ENCODE measurements at regions not wholly inside any gene's neighbourhood (a gene's known extent, or its start where the extent isn't known, plus 50 kb on each side); places are given as distances from the start of the nearest gene placed in this dataset.

DNA sequence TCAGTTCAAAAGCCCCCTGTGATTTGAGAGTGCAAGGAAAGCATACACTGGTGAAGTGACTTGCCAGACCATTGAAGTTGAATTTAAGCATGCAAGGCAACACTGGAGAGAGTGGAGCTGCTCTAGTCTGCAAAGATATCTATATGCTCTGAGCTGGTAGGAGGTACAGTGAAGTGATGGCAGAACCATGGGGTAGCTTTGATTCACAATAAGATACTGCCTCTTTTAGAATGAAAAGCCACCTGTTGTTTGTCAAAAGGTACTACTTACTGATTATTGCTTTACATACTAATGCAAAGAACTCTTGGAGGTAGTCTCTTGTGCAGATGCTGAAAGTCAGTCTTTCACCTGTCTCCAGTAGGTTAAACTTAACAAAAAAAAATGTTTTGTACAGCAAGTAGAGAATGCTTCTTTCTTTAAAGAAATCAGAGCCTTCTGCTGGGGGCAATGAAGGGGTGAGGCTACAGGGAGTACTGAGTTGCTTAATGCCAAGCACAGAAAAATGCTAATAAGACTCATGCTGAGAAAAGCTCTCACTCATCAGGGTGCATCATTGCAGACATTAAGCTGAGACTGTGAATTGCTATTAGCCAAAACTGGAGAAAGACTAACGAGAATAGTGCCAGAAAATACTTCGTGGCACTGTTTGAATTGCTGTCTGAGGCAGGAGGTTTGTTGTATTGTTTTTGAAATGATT lies 1150.5 kb upstream of the TMPRSS15 start:
- Mint-ChIP-seq H3K9me3 (peaks cover 11% of the 10 kb centered on the region), H3K4me1 (peaks cover 33% of the 10 kb centered on the region), H3K4me3 (no peak overlapping the region), H3K27ac (no peak overlapping the region), H3K36me3 (ENCODE audit: low read depth) (peaks cover 4% of the 10 kb centered on the region), H3K27me3 (ENCODE audit: insufficient read depth) (no peaks in the 10 kb centered on the region)
- H3K4me1 ChIP-seq (ENCODE audit: control insufficient read depth, insufficient read depth, low read length), result peaks cover 11% of the 10 kb centered on the region
- peak overlapping the region; percentile 72 for H3K27ac ChIP-seq (ENCODE audit: low read depth, low read length)
- DNase-seq, result peak; percentile 67
- peak overlapping the region; percentile 64 for H3K4me3 ChIP-seq (ENCODE audit: low read length)
- TF ChIP-seq, protein P1, sequence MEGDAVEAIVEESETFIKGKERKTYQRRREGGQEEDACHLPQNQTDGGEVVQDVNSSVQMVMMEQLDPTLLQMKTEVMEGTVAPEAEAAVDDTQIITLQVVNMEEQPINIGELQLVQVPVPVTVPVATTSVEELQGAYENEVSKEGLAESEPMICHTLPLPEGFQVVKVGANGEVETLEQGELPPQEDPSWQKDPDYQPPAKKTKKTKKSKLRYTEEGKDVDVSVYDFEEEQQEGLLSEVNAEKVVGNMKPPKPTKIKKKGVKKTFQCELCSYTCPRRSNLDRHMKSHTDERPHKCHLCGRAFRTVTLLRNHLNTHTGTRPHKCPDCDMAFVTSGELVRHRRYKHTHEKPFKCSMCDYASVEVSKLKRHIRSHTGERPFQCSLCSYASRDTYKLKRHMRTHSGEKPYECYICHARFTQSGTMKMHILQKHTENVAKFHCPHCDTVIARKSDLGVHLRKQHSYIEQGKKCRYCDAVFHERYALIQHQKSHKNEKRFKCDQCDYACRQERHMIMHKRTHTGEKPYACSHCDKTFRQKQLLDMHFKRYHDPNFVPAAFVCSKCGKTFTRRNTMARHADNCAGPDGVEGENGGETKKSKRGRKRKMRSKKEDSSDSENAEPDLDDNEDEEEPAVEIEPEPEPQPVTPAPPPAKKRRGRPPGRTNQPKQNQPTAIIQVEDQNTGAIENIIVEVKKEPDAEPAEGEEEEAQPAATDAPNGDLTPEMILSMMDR (conservative IDR thresholded peaks at IDR 0.05), result no peak
- no peaks in the 10 kb centered on the region for H3K27me3 ChIP-seq (ENCODE audit: control insufficient read depth, insufficient read depth, low read length, poor library complexity, severe bottlenecking)
- H3K9ac ChIP-seq (ENCODE audit: extremely low read depth, low read length, poor library complexity, severe bottlenecking), result no peak overlapping the region
- H3K9me3 ChIP-seq (ENCODE audit: control insufficient read depth, low read length), result peaks cover 17% of the 10 kb centered on the region
- no peaks in the 10 kb centered on the region for H3K36me3 ChIP-seq (ENCODE audit: control insufficient read depth, insufficient read depth, low read length)
- WGBS, 2 experiments (ENCODE audit: insufficient coverage in 1 of 2, insufficient read length in 1 of 2), result 6% methylated on average over 2 of the region's 2 CpGs; no CpG with 5 or more reads in 1 of the 2 experiments

DNA sequence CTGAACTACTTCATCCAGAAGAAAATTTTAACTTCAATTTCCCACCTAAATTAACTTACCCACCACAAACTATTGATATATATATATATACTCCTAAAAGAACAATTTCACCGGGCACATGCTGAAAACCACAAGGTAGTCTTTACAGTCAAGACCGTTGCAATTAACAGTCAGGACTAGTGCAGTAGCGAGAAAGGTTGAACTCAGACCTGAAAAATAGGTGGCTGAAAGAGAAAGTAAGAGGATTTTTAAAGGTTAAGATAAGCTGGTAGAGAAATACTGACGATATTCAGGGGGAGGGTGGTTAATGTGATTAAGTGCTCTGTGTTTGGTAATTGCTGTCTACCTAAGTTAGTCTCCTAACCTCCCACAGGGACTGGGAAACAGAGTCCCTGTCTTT lies 1153.5 kb upstream of the TMPRSS15 start:
- Histone ChIP-seq H3K27ac (ENCODE audit: low read depth, low read length) (no peak overlapping the region), H3K9me3 (ENCODE audit: control insufficient read depth, low read length) (no peaks in the 10 kb centered on the region), H3K36me3 (ENCODE audit: control insufficient read depth, insufficient read depth, low read length) (no peaks in the 10 kb centered on the region), H3K4me3 (ENCODE audit: low read length) (no peak overlapping the region), H3K27me3 (ENCODE audit: control insufficient read depth, insufficient read depth, low read length, poor library complexity, severe bottlenecking) (no peaks in the 10 kb centered on the region), H3K4me1 (ENCODE audit: control insufficient read depth, insufficient read depth, low read length) (peaks cover 11% of the 10 kb centered on the region), H3K9ac (ENCODE audit: extremely low read depth, low read length, poor library complexity, severe bottlenecking) (no peak overlapping the region)
- no peak overlapping the region for H3K4me3 Mint-ChIP-seq
- peaks cover under 1% of the 10 kb centered on the region for H3K36me3 Mint-ChIP-seq (ENCODE audit: low read depth)
- no peak for DNase-seq
- peaks cover under 1% of the 10 kb centered on the region for H3K9me3 Mint-ChIP-seq
- no peak overlapping the region for H3K27ac Mint-ChIP-seq
- no peaks in the 10 kb centered on the region for H3K27me3 Mint-ChIP-seq (ENCODE audit: insufficient read depth)
- H3K4me1 Mint-ChIP-seq, result peaks cover 33% of the 10 kb centered on the region
- TF ChIP-seq, protein P1 (conservative IDR thresholded peaks at IDR 0.05), result no peak
- 89 to 100% methylated on average over 2 to 4 of the region's 4 CpGs for WGBS, 2 experiments (ENCODE audit: insufficient coverage in 1 of 2, insufficient read length in 1 of 2)

DNA sequence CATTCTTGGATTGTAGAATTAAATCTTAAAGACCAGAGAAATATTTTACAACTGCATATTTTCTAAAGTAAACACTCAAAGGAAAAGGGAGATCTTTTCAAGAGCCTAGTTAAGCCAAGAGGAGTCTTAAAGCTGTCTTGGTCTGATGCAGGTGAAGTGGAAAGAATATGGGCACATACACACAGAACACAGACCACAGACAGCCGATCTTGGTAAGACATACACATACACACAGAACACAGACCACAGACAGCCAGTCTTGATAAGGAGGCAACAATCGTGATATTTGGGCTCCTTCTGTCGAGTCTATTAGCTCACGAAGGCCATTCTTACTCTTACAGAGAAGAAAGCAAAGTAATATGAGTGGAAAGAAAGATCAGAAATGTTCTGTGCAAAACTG lies 1153.9 kb upstream of the TMPRSS15 start:
- TF ChIP-seq, protein P1 (conservative IDR thresholded peaks at IDR 0.05), result no peak
- no peaks in the 10 kb centered on the region for H3K27me3 Mint-ChIP-seq (ENCODE audit: insufficient read depth)
- H3K4me1 Mint-ChIP-seq, result peaks cover 33% of the 10 kb centered on the region
- no peaks in the 10 kb centered on the region for H3K36me3 Mint-ChIP-seq (ENCODE audit: low read depth)
- Histone ChIP-seq H3K9me3 (ENCODE audit: control insufficient read depth, low read length) (no peaks in the 10 kb centered on the region), H3K27ac (ENCODE audit: low read depth, low read length) (no peak overlapping the region), H3K36me3 (ENCODE audit: control insufficient read depth, insufficient read depth, low read length) (no peaks in the 10 kb centered on the region), H3K27me3 (ENCODE audit: control insufficient read depth, insufficient read depth, low read length, poor library complexity, severe bottlenecking) (no peaks in the 10 kb centered on the region), H3K9ac (ENCODE audit: extremely low read depth, low read length, poor library complexity, severe bottlenecking) (no peak overlapping the region), H3K4me3 (ENCODE audit: low read length) (no peak overlapping the region), H3K4me1 (ENCODE audit: control insufficient read depth, insufficient read depth, low read length) (peaks cover 11% of the 10 kb centered on the region)
- no peaks in the 10 kb centered on the region for H3K9me3 Mint-ChIP-seq
- no peak for DNase-seq
- no peak overlapping the region for H3K4me3 Mint-ChIP-seq
- 90 to 96% methylated on average over 2 to 4 of the region's 4 CpGs for WGBS, 2 experiments (ENCODE audit: insufficient coverage in 1 of 2, insufficient read length in 1 of 2)
- H3K27ac Mint-ChIP-seq, result no peak overlapping the region

All from endodermal cell (in vitro differentiated cells).